Testis (tissue), 2 donors: ENCODE measurements at regions not wholly inside any gene's neighbourhood (a gene's known extent, or its start where the extent isn't known, plus 50 kb on each side); places are given as distances from the start of the nearest gene placed in this dataset.
A peak's percentile ranks its signal among the peaks of the same experiment; 100 is the strongest.

ENCODE experiments used
- DNase-seq: peaks from one replicate; pipeline ENCODE4 v3.0.0-alpha.2; 2019
- H3K27ac ChIP-seq, 2 donors: fragments of 200-600 bp; sonication (generic); one replicate each; pipeline ENCODE4 v1.5.1; 2019
- H3K27me3 ChIP-seq: fragments of 200-600 bp; sonication (generic); one replicate; pipeline ENCODE4 v1.5.1; 2019
- H3K36me3 ChIP-seq: fragments of 200-600 bp; sonication (generic); one replicate; pipeline ENCODE4 v1.5.1; 2017; ENCODE audit warnings: low read depth; ENCODE audit errors: missing control alignments
- H3K4me1 ChIP-seq: fragments of 200-600 bp; sonication (generic); one replicate; pipeline ENCODE4 v1.5.1; 2019
- H3K4me3 ChIP-seq, 2 donors: fragments of 200-600 bp; sonication (generic); one replicate each; pipeline ENCODE4 v1.5.1; 2017 to 2019
- H3K9me3 ChIP-seq: fragments of 200-600 bp; sonication (generic); one replicate; pipeline ENCODE4 v1.5.1; 2017
- CTCF ChIP-seq, 3 experiments: fragments of 450-650 bp in 2 of 3; fragments of 200-600 bp in 1 of 3; sonication (generic) in 1 of 3; IDR thresholded peaks; one replicate each; pipeline ENCODE4 v1.5.1; 2016 to 2019; ENCODE audit warnings: antibody characterized with exemption in 3 of 3, mild to moderate bottlenecking in 2 of 3, moderate library complexity in 1 of 3
- POLR2A ChIP-seq: fragments of 450-650 bp; IDR thresholded peaks from one replicate; pipeline ENCODE4 v1.6.1; 2017; ENCODE audit warnings: antibody characterized with exemption, mild to moderate bottlenecking, moderate library complexity
- WGBS, 2 donors: methylation state at CpG; one replicate each; pipeline ENCODE4 v1.1.5; 2018; 5-methylcytosine and 5-hydroxymethylcytosine counted together
- intact Hi-C: fragments of 100-400 bp; cut with DNase I; formaldehyde crosslinking; loops from one replicate; pipeline ENCODE4 v1.15.1; 2023; ENCODE audit warnings: low total_unique reads

- no peaks in the 10 kb centered on the region for H3K27me3 ChIP-seq
- TF ChIP-seq CTCF (IDR thresholded peaks at IDR 0.05) (no peak), POLR2A (no peak)
- no peaks in the 10 kb centered on the region for H3K4me1 ChIP-seq
- intact Hi-C loops: no loop called here
- H3K36me3 ChIP-seq: no peaks in the 10 kb centered on the region
- WGBS, 2 donors: 21 to 33% methylated on average over 1 of the region's 1 CpG
- H3K4me3 ChIP-seq: no peak overlapping the region
- peak; percentile 63 for DNase-seq
- H3K9me3 ChIP-seq: no peaks in the 10 kb centered on the region
- H3K27ac ChIP-seq: no peak overlapping the region
These were observed 59.5 kb upstream of the BMP2 start for GRCh38 chr20:6708010-6708409.

DNA sequence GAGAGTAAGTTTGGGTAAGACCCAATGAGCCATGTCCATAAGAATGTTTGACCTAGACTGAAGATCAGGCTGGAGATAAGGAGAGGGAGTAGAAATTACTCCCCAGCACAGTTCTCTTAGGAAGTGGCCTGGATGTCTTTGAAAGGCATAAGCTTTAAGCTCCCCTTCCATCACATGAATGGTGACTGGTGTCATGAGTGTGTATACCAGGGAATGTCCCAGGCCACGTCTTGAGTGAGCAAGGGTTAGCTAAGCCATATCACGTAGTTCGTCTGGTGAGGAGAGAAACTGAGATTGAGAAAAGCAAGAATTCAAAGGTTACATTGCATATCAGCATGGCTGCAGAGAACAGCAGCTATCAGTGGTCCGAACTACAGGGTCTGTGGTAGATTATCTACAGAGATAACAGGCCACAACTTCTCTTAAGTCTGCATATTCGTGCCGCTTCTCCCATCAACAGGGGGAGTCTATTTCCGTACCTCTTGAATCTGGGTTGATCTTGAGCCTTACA is 60.1 kb upstream of the BMP2 start:
- intact Hi-C loops: no loop called here
- Histone ChIP-seq H3K4me3 (no peak overlapping the region), H3K9me3 (no peaks in the 10 kb centered on the region), H3K27me3 (no peaks in the 10 kb centered on the region), H3K27ac (no peak overlapping the region), H3K4me1 (no peaks in the 10 kb centered on the region), H3K36me3 (no peaks in the 10 kb centered on the region)
- 73 to 83% methylated on average over 7 of the region's 7 CpGs for WGBS, 2 donors
- no peak for TF ChIP-seq CTCF (IDR thresholded peaks at IDR 0.05)
- TF ChIP-seq POLR2A: no peak
- DNase-seq: no peak

GRCh38 chr20:6705926-6706548 is 61.4 kb upstream of the BMP2 start:
- H3K27me3 ChIP-seq: no peaks in the 10 kb centered on the region
- no peak overlapping the region for H3K4me3 ChIP-seq
- no peak for DNase-seq
- no peak overlapping the region for H3K27ac ChIP-seq
- no peaks in the 10 kb centered on the region for H3K9me3 ChIP-seq
- intact Hi-C loops: no loop called here
- WGBS, 2 donors: 90 to 93% methylated on average over 7 of the region's 7 CpGs
- H3K36me3 ChIP-seq: no peaks in the 10 kb centered on the region
- H3K4me1 ChIP-seq: no peaks in the 10 kb centered on the region
- no peak for TF ChIP-seq POLR2A
- no peak for TF ChIP-seq CTCF (IDR thresholded peaks at IDR 0.05)

DNA sequence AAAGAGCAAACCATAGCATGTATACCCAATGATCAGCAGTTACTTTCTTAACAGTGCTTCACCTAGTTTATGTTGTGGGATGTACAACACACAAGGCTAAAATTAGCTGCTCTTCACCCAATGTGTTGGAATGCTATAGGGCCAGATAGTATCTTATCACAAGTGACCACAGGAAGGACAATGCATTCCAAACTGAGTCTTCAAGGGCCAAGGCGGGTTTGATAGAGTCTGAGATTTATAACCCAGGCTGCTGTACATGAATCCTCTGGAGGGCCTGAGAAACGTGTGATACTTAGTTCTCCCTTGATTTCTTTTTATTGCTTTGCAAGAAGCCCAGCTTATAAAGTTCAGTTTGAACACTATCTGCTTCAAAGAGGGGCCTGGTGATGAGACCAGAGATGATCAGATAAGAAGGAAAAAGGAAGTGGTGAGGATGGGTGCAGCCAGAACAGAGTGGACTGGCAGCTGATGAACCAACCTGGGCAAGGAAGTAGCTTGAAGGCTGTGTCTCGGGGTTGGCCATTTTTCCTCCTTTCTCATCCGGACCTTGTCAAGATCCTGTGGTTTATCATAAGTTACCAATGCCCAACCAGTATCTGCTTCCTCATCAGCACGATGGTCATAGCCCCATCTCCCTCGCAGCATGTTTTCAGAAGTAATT is 62.2 kb upstream of the BMP2 start:
- TF ChIP-seq CTCF (IDR thresholded peaks at IDR 0.05) (no peak), POLR2A (no peak)
- H3K27ac ChIP-seq: no peak overlapping the region
- H3K4me1 ChIP-seq: no peaks in the 10 kb centered on the region
- no peaks in the 10 kb centered on the region for H3K9me3 ChIP-seq
- no peak overlapping the region for H3K4me3 ChIP-seq
- no peaks in the 10 kb centered on the region for H3K36me3 ChIP-seq
- WGBS, 2 donors: 79 to 87% methylated on average over 6 of the region's 6 CpGs
- DNase-seq: no peak
- no peaks in the 10 kb centered on the region for H3K27me3 ChIP-seq
- intact Hi-C loops: no loop called here
